Skeletal muscle tissue (tissue), 3 donors: ENCODE measurements at regions not wholly inside any gene's neighbourhood (a gene's known extent, or its start where the extent isn't known, plus 50 kb on each side); places are given as distances from the start of the nearest gene placed in this dataset.
A peak's percentile ranks its signal among the peaks of the same experiment; 100 is the strongest.
"Not testable (repeated sequence)": the region's sequence is repeated elsewhere in the genome, so short reads cannot be mapped to it uniquely, and the experiment has no call there.

Experiments used
- H3K27ac ChIP-seq: one replicate; pipeline ENCODE4 v1.7.0; 2013; ENCODE audit warnings: mild to moderate bottlenecking, low read depth, low read length, inconsistent platforms
- H3K27me3 ChIP-seq, 3 donors: one replicate each; pipeline ENCODE4 v1.7.0; 2013; ENCODE audit warnings: low read length in 3 of 3; ENCODE audit not compliant: control insufficient read depth in 3 of 3, insufficient read depth in 3 of 3
- H3K36me3 ChIP-seq, 3 donors: one replicate each; pipeline ENCODE4 v1.7.0; 2013; ENCODE audit warnings: low read length in 3 of 3; ENCODE audit not compliant: control insufficient read depth in 3 of 3, insufficient read depth in 3 of 3
- H3K4me1 ChIP-seq, 3 donors: one replicate each; pipeline ENCODE4 v1.7.0; 2013; ENCODE audit warnings: low read length in 3 of 3, mild to moderate bottlenecking in 3 of 3; ENCODE audit not compliant: control insufficient read depth in 3 of 3, insufficient read depth in 3 of 3
- H3K4me3 ChIP-seq, 3 donors: one replicate each; pipeline ENCODE4 v1.7.0; 2013; ENCODE audit warnings: low read length in 3 of 3
- H3K9ac ChIP-seq, 3 donors: one replicate each; pipeline ENCODE4 v1.7.0; 2013; ENCODE audit warnings: low read length in 3 of 3, mild to moderate bottlenecking in 3 of 3, moderate library complexity in 2 of 3, low read depth in 1 of 3
- H3K9me3 ChIP-seq, 3 donors: one replicate each; pipeline ENCODE4 v1.7.0; 2013; ENCODE audit warnings: low read length in 3 of 3; ENCODE audit not compliant: control insufficient read depth in 3 of 3
- donor health status: Osteomylitis.

- H3K9me3 ChIP-seq = no peaks in the 10 kb centered on the region
- no peak overlapping the region for H3K27ac ChIP-seq
- H3K27me3 ChIP-seq = no peaks in the 10 kb centered on the region
- H3K4me1 ChIP-seq = no peaks in the 10 kb centered on the region
- no peaks in the 10 kb centered on the region for H3K36me3 ChIP-seq
- no peak overlapping the region for H3K9ac ChIP-seq
- H3K4me3 ChIP-seq = no peak overlapping the region
Measured at GRCh38 chr9:106220415-106220814, 526.1 kb downstream of the TMEM38B start.

GRCh38 chr9:106228861-106229260 is 534.5 kb downstream of the TMEM38B start:
- H3K36me3 ChIP-seq = no peaks in the 10 kb centered on the region
- H3K27ac ChIP-seq = peak overlapping the region; percentile 10
- peaks cover 3 to 11% (median 3%) of the 10 kb centered on the region in 3 donors for H3K4me1 ChIP-seq
- H3K9me3 ChIP-seq = no peaks in the 10 kb centered on the region
- peak overlapping the region in 1 of 3 donors; percentile 10 for H3K4me3 ChIP-seq
- H3K27me3 ChIP-seq = no peaks in the 10 kb centered on the region
- no peak overlapping the region for H3K9ac ChIP-seq

- H3K4me1 ChIP-seq = peaks cover 3 to 11% (median 3%) of the 10 kb centered on the region in 3 donors
- H3K9ac ChIP-seq = no peak overlapping the region
- H3K36me3 ChIP-seq = no peaks in the 10 kb centered on the region
- H3K9me3 ChIP-seq = no peaks in the 10 kb centered on the region
- no peak overlapping the region for H3K4me3 ChIP-seq
- H3K27ac ChIP-seq = no peak overlapping the region
- no peaks in the 10 kb centered on the region for H3K27me3 ChIP-seq
Measured at GRCh38 chr9:106233116-106233515, 538.8 kb downstream of the TMEM38B start.

DNA sequence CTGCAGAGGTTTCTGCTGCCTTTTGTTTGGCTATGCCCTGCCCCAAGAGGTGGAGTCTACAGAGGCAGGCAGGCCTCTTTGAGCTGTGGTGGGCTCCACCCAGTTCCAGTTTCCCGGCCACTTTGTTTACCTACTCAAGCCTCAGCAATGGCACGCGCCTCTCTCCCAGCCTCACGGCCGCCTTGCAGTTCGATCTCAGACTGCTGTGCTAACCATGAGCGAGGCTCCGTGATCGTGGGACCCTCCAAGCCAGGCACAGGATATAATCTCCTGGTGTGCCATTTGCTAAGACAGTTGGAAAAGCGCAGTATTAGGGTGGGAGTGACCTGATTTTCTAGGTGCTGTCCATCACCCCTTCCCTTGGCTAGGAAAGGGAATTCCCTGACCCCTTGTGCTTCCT is 566.6 kb downstream of the TMEM38B start:
- H3K4me3 ChIP-seq, H3K27me3 ChIP-seq, H3K27ac ChIP-seq, H3K36me3 ChIP-seq, H3K9ac ChIP-seq, H3K9me3 ChIP-seq, H3K4me1 ChIP-seq: not testable (repeated sequence)

DNA sequence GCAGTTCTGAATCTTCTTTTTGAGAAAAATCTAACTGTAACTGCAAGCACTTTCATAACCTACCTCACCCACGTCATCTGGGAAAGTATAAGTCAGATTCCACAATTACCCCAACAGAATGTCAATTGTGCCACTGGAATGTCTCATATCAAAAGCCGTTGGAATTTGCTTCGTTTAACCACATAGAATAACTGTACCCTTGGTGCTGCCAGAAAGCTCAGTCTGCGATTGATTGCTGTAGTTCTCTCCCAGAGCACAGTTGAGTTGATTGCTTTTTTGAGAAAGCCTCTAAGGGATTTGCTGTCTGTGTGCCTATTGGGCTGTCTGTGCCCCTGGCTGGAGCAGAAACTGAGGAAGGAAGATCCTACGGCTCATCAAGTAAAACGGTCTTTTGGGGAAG is 583.6 kb downstream of the TMEM38B start:
- Histone ChIP-seq H3K36me3 (no peaks in the 10 kb centered on the region), H3K27ac (no peak overlapping the region), H3K4me3 (no peak overlapping the region), H3K27me3 (no peaks in the 10 kb centered on the region), H3K9me3 (peaks cover 0 to 2% (median 0%) of the 10 kb centered on the region in 3 donors), H3K9ac (no peak overlapping the region), H3K4me1 (no peaks in the 10 kb centered on the region)

- Histone ChIP-seq H3K9me3 (peaks cover 0 to 2% (median 0%) of the 10 kb centered on the region in 3 donors), H3K27me3 (no peaks in the 10 kb centered on the region), H3K4me3 (no peak overlapping the region), H3K9ac (no peak overlapping the region), H3K36me3 (no peaks in the 10 kb centered on the region), H3K27ac (no peak overlapping the region), H3K4me1 (no peaks in the 10 kb centered on the region)
Measured at GRCh38 chr9:106283769-106284168, 579.2 kb upstream of the ZNF462 start.

DNA sequence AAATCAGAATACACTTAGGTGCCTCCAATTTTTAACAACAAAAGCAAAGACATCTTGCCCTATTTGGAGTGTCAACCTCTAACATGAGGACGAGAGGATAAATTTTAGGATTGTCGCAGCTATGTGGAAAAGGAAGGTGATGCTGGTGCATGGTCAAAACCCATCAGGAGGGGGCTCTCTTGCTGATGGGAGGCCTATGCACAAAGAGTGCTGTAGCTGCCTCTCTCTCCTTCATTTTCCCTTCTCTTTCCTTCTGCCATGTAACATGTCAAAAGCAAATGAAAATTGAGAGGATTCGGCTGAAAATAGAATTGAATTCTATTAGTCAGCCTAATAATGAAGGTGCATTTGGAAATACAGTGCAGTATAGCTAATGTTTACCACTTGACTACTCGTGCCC is 578.7 kb upstream of the ZNF462 start:
- H3K27me3 ChIP-seq = no peaks in the 10 kb centered on the region
- H3K36me3 ChIP-seq = no peaks in the 10 kb centered on the region
- H3K27ac ChIP-seq = no peak overlapping the region
- H3K9me3 ChIP-seq = peaks cover 0 to 2% (median 0%) of the 10 kb centered on the region in 3 donors
- H3K4me3 ChIP-seq = no peak overlapping the region
- no peak overlapping the region for H3K9ac ChIP-seq
- H3K4me1 ChIP-seq = no peaks in the 10 kb centered on the region

DNA sequence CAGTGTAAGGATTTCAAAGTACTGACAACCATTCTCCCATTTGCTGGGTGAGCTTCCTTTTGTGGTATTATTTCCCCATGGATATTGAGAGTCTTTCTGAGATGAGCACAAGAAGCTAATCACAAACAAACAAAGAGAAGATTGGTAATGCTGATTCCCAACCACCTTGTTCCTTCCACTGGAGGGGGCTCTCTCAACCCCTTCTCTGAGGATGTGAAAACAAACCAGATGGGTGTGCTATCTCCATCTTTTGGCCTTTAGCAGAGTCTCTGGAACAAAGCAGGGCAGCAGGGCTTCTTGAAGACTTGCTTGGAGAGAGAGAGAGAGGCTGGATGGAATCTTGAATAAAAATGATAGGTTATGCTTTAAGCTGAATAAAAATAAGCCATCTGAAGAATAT is 576.7 kb upstream of the ZNF462 start:
- H3K36me3 ChIP-seq = no peaks in the 10 kb centered on the region
- no peaks in the 10 kb centered on the region for H3K9me3 ChIP-seq
- H3K27me3 ChIP-seq = no peaks in the 10 kb centered on the region
- no peak overlapping the region for H3K9ac ChIP-seq
- no peak overlapping the region for H3K4me3 ChIP-seq
- no peak overlapping the region for H3K27ac ChIP-seq
- H3K4me1 ChIP-seq = no peaks in the 10 kb centered on the region

GRCh38 chr9:106287091-106287631 is 575.8 kb upstream of the ZNF462 start:
- H3K4me3 ChIP-seq = peak overlapping the region; percentile 36 to 65 (median 41)

DNA sequence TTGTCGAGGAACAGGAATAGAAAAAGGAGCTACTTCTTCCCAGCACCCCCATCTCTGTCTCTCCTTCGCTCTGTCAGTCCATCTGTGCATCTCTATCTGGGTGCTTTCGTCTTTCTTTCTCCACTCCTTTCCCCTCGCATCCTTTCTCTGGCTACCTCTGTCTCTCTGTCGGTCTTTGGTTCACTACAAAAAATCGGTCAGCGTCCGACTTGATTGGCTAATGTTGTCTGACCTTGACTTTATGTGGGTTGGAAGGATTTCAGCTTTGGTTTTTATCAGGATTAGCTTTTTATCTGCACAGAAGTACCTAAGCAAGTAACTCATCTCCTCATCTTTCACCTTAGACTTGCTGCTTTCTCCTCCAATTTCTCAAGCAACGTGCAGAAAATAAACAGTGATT is 575.2 kb upstream of the ZNF462 start:
- no peak overlapping the region for H3K4me3 ChIP-seq
- H3K36me3 ChIP-seq = no peaks in the 10 kb centered on the region
- H3K9me3 ChIP-seq = no peaks in the 10 kb centered on the region
- H3K4me1 ChIP-seq = no peaks in the 10 kb centered on the region
- H3K27me3 ChIP-seq = no peaks in the 10 kb centered on the region
- H3K27ac ChIP-seq = no peak overlapping the region
- no peak overlapping the region for H3K9ac ChIP-seq

More at GRCh38 chr9:106287091-106287631, 575.8 kb upstream of the ZNF462 start:
- no peaks in the 10 kb centered on the region for H3K9me3 ChIP-seq
- no peaks in the 10 kb centered on the region for H3K4me1 ChIP-seq
- no peaks in the 10 kb centered on the region for H3K36me3 ChIP-seq
- H3K27me3 ChIP-seq = no peaks in the 10 kb centered on the region
- H3K9ac ChIP-seq = no peak overlapping the region
- H3K27ac ChIP-seq = no peak overlapping the region
